H9 (cell line): ENCODE measurements at regions not wholly inside any gene's neighbourhood (a gene's known extent, or its start where the extent isn't known, plus 50 kb on each side); places are given as distances from the start of the nearest gene placed in this dataset.

ENCODE experiments used
- DNase-seq: peaks from one replicate; pipeline ENCODE4 v3.0.0-alpha.2; 2017
- H2AFZ ChIP-seq: one replicate; pipeline ENCODE4 v1.6.1; 2013; ENCODE audit warnings: mild to moderate bottlenecking, low read length, control low read depth, moderate library complexity
- H2AK5ac ChIP-seq: 2 replicates; pipeline ENCODE4 v1.6.1; 2013; ENCODE audit warnings: low read length, control low read depth, mixed read lengths; ENCODE audit not compliant: insufficient read length
- H2BK120ac ChIP-seq: one replicate; pipeline ENCODE4 v1.6.1; 2013; ENCODE audit warnings: low read depth, mild to moderate bottlenecking, low read length, control low read depth, inconsistent platforms; ENCODE audit not compliant: poor library complexity, severe bottlenecking
- H2BK12ac ChIP-seq: 2 replicates; pipeline ENCODE4 v1.6.1; 2013; ENCODE audit warnings: low read length, control low read depth, mixed read lengths, low read depth; ENCODE audit not compliant: insufficient read length
- H2BK15ac ChIP-seq: 2 replicates; pipeline ENCODE4 v1.6.1; 2013; ENCODE audit warnings: low read depth, low read length, control low read depth
- H2BK20ac ChIP-seq: one replicate; pipeline ENCODE4 v1.6.1; 2013; ENCODE audit warnings: low read depth, mild to moderate bottlenecking, low read length, control low read depth, inconsistent platforms; ENCODE audit not compliant: poor library complexity, severe bottlenecking
- H2BK5ac ChIP-seq: 2 replicates; pipeline ENCODE4 v1.6.1; 2013; ENCODE audit warnings: low read length, control low read depth, mixed read lengths; ENCODE audit not compliant: insufficient read length
- H3K14ac ChIP-seq: 2 replicates; pipeline ENCODE4 v1.6.1; 2013; ENCODE audit warnings: low read length, control low read depth; ENCODE audit not compliant: insufficient read depth
- H3K18ac ChIP-seq: 2 replicates; pipeline ENCODE4 v1.6.1; 2013; ENCODE audit warnings: low read depth, mild to moderate bottlenecking, mixed read lengths, low read length, control low read depth; ENCODE audit not compliant: insufficient read length
- H3K23ac ChIP-seq: 2 replicates; pipeline ENCODE4 v1.6.1; 2013; ENCODE audit warnings: low read length, control low read depth, mixed read lengths, low read depth; ENCODE audit not compliant: insufficient read length
- H3K23me2 ChIP-seq: 2 replicates; pipeline ENCODE4 v1.6.1; 2013; ENCODE audit warnings: low read depth, mild to moderate bottlenecking, mixed read lengths, low read length, control low read depth; ENCODE audit not compliant: insufficient read length, poor library complexity, severe bottlenecking
- H3K27ac ChIP-seq: 2 replicates; pipeline ENCODE4 v1.5.1; 2013; ENCODE audit warnings: low read length, control low read depth, mixed read lengths, low read depth; ENCODE audit not compliant: insufficient read length
- H3K27me3 ChIP-seq: 2 replicates; pipeline ENCODE4 v1.6.1; 2013; ENCODE audit warnings: low read length, control low read depth, inconsistent platforms; ENCODE audit not compliant: insufficient read depth
- H3K4ac ChIP-seq: 2 replicates; pipeline ENCODE4 v1.6.1; 2013; ENCODE audit warnings: low read depth, mild to moderate bottlenecking, control low read depth, inconsistent platforms, low read length, moderate library complexity
- H3K4me1 ChIP-seq: 2 replicates; pipeline ENCODE4 v1.6.1; 2013; ENCODE audit warnings: low read length, control low read depth, inconsistent platforms; ENCODE audit not compliant: insufficient read depth
- H3K4me2 ChIP-seq: 2 replicates; pipeline ENCODE4 v1.6.1; 2013; ENCODE audit warnings: low read length, control low read depth, mixed read lengths; ENCODE audit not compliant: insufficient read length, insufficient read depth
- H3K56ac ChIP-seq: 2 replicates; pipeline ENCODE4 v1.6.1; 2013; ENCODE audit warnings: low read depth, mild to moderate bottlenecking, mixed read lengths, low read length, control low read depth; ENCODE audit not compliant: insufficient read length
- H3K79me1 ChIP-seq: 2 replicates; pipeline ENCODE4 v1.6.1; 2013; ENCODE audit warnings: low read depth, mild to moderate bottlenecking, moderate library complexity, low read length, control low read depth, inconsistent platforms; ENCODE audit not compliant: insufficient read depth, poor library complexity, severe bottlenecking
- H3K79me2 ChIP-seq: 2 replicates; pipeline ENCODE4 v1.6.1; 2013; ENCODE audit warnings: low read length, control low read depth, inconsistent platforms; ENCODE audit not compliant: insufficient read depth
- H3K9ac ChIP-seq: 2 replicates; pipeline ENCODE4 v1.6.1; 2013; ENCODE audit warnings: low read length, control low read depth, mixed read lengths; ENCODE audit not compliant: insufficient read length; ENCODE audit errors: extremely low read depth
- H3K9me3 ChIP-seq: one replicate; pipeline ENCODE4 v1.6.1; 2013; ENCODE audit warnings: low read depth, low read length, inconsistent platforms; ENCODE audit not compliant: control insufficient read depth
- H3T11ph ChIP-seq: one replicate; pipeline ENCODE4 v1.6.1; 2013; ENCODE audit warnings: mild to moderate bottlenecking, low read length, control low read depth, inconsistent platforms
- H4K20me1 ChIP-seq: one replicate; pipeline ENCODE4 v1.6.1; 2013; ENCODE audit not compliant: control insufficient read depth, insufficient read length, insufficient read depth
- H4K5ac ChIP-seq: 2 replicates; pipeline ENCODE4 v1.6.1; 2013; ENCODE audit warnings: low read depth, mild to moderate bottlenecking, mixed read lengths, low read length, control low read depth; ENCODE audit not compliant: insufficient read length
- H4K8ac ChIP-seq: replicated peaks from 2 replicates; pipeline ENCODE4 v1.6.1; 2013; ENCODE audit warnings: low read length, control low read depth, mixed read lengths, low read depth; ENCODE audit not compliant: insufficient read length
- H4K91ac ChIP-seq: 2 replicates; pipeline ENCODE4 v1.6.1; 2013; ENCODE audit warnings: low read depth, mild to moderate bottlenecking, moderate library complexity, mixed read lengths, low read length, control low read depth; ENCODE audit not compliant: insufficient read length
- H3K27ac Mint-ChIP-seq, 3 experiments: 2 replicates in 2 of 3; 3 replicates in 1 of 3; pipeline ENCODE4 v1.8.0; 2020 to 2021; ENCODE audit warnings: mixed read lengths in 3 of 3, mild to moderate bottlenecking in 1 of 3, moderate library complexity in 1 of 3
- H3K27me3 Mint-ChIP-seq: 2 replicates; pipeline ENCODE4 v1.8.0; 2021; ENCODE audit warnings: low read depth, mild to moderate bottlenecking, moderate library complexity, mixed read lengths
- H3K36me3 Mint-ChIP-seq, 3 experiments: 2 replicates in 2 of 3; 3 replicates in 1 of 3; pipeline ENCODE4 v1.8.0; 2020 to 2021; ENCODE audit warnings: low read depth in 3 of 3, mixed read lengths in 3 of 3; ENCODE audit not compliant: insufficient read depth in 1 of 3
- H3K4me1 Mint-ChIP-seq, 2 experiments: 2 replicates each; pipeline ENCODE4 v1.8.0; 2020; ENCODE audit warnings: mixed read lengths in 2 of 2
- H3K4me3 Mint-ChIP-seq, 2 experiments: 2 replicates in 1 of 2; 3 replicates in 1 of 2; pipeline ENCODE4 v1.8.0; 2020 to 2021; ENCODE audit warnings: mild to moderate bottlenecking in 2 of 2, mixed read lengths in 2 of 2, moderate library complexity in 1 of 2
- H3K9me3 Mint-ChIP-seq, 2 experiments: 2 replicates in 1 of 2; 3 replicates in 1 of 2; pipeline ENCODE4 v1.8.0; 2020; ENCODE audit warnings: mild to moderate bottlenecking in 2 of 2, mixed read lengths in 2 of 2, moderate library complexity in 1 of 2
- WGBS: extraction: QIAGEN DNeasy Blood & Tissue Kit; methylation state at CpG from one replicate; pipeline ENCODE4 v1.1.7; 2013; ENCODE audit warnings: missing lambda C conversion rate, low lambda C conversion rate, mixed read lengths; ENCODE audit not compliant: insufficient read length; ENCODE audit errors: extremely low coverage; 5-methylcytosine and 5-hydroxymethylcytosine counted together
- TF ChIP-seq, protein P1 (sequence below): fragments of 200-600 bp; sonication (generic); conservative IDR thresholded peaks from 3 replicates; pipeline ENCODE4 v1.8.0; 2021; ENCODE audit warnings: antibody characterized with exemption, mild to moderate bottlenecking

GRCh38 chr7:21336743-21337142, 91.1 kb upstream of the SP4 start:
- Histone ChIP-seq H2AK5ac (no peak overlapping the region), H3K4me2 (no peak overlapping the region), H2BK120ac (no peak overlapping the region), H2BK20ac (no peak overlapping the region), H3K4me1 (no peaks in the 10 kb centered on the region), H3K23ac (no peak overlapping the region), H2BK12ac (no peak overlapping the region), H3K14ac (no peak overlapping the region), H3K27me3 (no peaks in the 10 kb centered on the region), H3K23me2 (no peaks in the 10 kb centered on the region), H2AFZ (no peak overlapping the region), H3K79me2 (no peaks in the 10 kb centered on the region), H3K9ac (no peak overlapping the region), H2BK15ac (no peak overlapping the region), H4K91ac (no peak overlapping the region), H3K4ac (no peak overlapping the region), H4K5ac (no peak overlapping the region), H2BK5ac (no peak overlapping the region), H4K20me1 (no peaks in the 10 kb centered on the region), H3K79me1 (no peaks in the 10 kb centered on the region), H3K56ac (no peak overlapping the region), H4K8ac (no peak overlapping the region), H3T11ph (no peak overlapping the region), H3K9me3 (no peaks in the 10 kb centered on the region), H3K27ac (no peak overlapping the region), H3K18ac (no peak overlapping the region)
- TF ChIP-seq, protein P1, sequence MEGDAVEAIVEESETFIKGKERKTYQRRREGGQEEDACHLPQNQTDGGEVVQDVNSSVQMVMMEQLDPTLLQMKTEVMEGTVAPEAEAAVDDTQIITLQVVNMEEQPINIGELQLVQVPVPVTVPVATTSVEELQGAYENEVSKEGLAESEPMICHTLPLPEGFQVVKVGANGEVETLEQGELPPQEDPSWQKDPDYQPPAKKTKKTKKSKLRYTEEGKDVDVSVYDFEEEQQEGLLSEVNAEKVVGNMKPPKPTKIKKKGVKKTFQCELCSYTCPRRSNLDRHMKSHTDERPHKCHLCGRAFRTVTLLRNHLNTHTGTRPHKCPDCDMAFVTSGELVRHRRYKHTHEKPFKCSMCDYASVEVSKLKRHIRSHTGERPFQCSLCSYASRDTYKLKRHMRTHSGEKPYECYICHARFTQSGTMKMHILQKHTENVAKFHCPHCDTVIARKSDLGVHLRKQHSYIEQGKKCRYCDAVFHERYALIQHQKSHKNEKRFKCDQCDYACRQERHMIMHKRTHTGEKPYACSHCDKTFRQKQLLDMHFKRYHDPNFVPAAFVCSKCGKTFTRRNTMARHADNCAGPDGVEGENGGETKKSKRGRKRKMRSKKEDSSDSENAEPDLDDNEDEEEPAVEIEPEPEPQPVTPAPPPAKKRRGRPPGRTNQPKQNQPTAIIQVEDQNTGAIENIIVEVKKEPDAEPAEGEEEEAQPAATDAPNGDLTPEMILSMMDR, result no peak
- Mint-ChIP-seq H3K4me1 (peaks cover 2 to 3% of the 10 kb centered on the region in 2 experiments; a peak in 1 of 4 replicates), H3K4me3 (no peak overlapping the region), H3K27ac (no peak overlapping the region), H3K9me3 (peaks cover 6 to 8% of the 10 kb centered on the region in 2 experiments; a peak in 3 of 5 replicates), H3K27me3 (peaks cover 1% of the 10 kb centered on the region; the same call in 1 of the 2 replicates), H3K36me3 (0 out of 7 replicates have a peak, but pooled peaks cover 0 to 5% (median 0%) of the 10 kb centered on the region in 3 experiments)
- whole genome bisulfite sequencing, result no CpG with 5 or more reads among the region's 7 CpGs
- no peak for DNase-seq
